Stimulated activated CD8-positive, alpha-beta memory T cell treated with anti-CD3 and anti-CD28 coated beads, Interleukin-2, amount 100 ng/mL, for 1 hour (primary cell): ENCODE measurements at regions not wholly inside any gene's neighbourhood (a gene's known extent, or its start where the extent isn't known, plus 50 kb on each side); places are given as distances from the start of the nearest gene placed in this dataset.

Experiments
- DNase-seq, 2 donors: peaks; one replicate each; pipeline ENCODE4 v3.0.0-alpha.2; 2020; ENCODE audit warnings: low read depth in 2 of 2

DNA sequence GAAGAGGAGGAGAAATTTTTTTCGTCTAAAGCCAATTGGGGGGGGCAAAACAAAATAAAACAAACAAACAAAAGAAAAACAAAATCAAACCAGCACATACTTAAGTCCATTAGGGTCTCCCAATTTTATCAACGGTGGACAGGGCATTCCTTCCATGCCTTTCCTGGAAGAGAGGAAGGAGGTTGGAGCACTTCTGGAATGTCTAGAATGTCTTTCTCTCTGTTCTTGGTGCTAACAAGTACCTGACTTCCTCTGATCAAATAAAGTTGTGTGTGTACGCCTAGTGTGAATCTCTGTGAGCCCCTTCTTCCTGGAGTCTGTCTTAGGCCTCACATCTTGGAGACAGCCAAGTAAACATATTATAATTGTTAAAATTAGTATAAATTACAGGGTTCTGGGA is 399.0 kb upstream of the LRRTM1 start:
- DNase-seq, result no peak

DNA sequence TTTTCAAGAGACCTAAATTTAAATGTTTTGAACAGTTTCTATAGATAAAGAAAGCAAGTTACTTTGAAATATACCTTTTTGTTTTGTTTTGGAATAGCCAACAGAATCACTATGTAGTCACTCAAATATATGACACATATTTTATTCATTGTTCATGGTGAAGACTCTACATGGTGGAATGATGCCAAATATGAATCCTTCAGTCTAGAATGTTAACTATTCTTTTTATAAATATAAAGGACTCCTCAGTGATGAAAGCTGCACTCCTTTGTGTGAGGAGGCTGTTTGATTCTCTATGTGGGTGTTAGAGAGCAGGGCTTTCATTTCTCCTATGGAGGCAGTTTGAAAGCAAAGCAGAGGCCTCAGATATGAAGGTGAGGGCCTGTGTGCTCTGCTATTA is 396.4 kb upstream of the LRRTM1 start:
- DNase-seq, result no peak
